Stimulated activated CD8-positive, alpha-beta memory T cell treated with anti-CD3 and anti-CD28 coated beads, Interleukin-4, amount 100 ng/mL, for 1 hour (primary cell): ENCODE measurements at regions not wholly inside any gene's neighbourhood (a gene's known extent, or its start where the extent isn't known, plus 50 kb on each side); places are given as distances from the start of the nearest gene placed in this dataset.

Source experiments
- DNase-seq, 2 donors: peaks; one replicate each; pipeline ENCODE4 v3.0.0-alpha.2; 2020; ENCODE audit warnings: low read depth in 2 of 2, low spot score in 1 of 2

DNA sequence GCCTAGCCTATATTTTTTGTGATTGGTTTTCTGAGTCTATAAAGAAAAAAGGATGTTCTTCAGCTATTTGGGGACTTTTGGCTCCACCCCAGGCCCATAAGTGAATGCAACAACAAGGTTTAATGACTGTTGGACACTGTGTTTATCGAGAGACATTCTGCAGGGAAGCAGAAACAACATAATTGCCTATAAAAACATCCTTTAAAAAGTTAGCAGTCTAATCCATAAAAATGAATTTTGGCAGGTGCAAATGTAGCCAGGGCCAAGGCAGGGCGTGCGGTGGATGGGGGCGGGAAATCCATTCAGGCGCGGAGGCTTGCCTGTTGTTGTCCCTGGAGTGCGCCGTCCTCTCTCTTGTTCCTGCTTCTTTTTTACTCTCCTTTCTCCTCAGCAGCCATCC is 99.3 kb downstream of the PAX1 start:
- DNase-seq, result no peak

DNA sequence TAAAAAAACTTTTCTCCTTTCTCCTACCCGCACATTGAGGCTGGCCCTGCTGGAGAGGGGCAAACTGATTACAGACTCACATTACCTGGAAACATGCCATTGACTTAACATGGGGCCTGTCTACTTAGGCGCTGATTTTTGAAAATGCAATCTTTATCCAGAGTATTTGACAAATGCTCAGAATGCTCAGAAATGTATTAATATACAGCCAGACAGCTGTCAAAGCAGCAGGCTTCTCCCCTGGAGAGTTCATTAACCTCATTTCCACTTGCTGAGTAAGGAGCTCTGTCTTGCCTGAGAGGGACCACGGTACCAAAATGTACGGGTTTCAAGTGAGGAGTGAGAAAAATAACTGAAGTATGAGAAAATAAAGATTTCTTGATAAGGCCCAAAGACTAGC is 95.7 kb downstream of the PAX1 start:
- no peak for DNase-seq

DNA sequence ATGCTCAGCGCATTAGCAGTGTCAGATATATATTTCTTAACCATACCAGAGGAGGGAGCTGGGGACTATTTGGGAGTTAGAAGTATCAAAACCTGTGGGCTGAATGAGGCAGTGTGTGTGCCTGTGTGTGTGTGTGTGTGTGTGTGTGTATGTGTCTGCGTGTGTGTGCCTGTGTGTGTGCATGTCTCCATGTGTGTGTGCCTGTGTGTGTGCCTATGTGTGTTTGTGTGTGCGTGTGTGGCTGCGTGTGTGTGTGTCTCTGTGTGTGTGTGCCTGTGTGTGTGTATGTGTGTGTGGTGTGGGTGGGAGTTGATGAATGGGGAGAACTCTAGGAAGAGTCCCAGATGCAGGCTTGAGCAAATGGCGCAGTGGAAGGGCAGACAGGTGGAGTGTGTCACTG is 92.9 kb downstream of the PAX1 start:
- DNase-seq, result no peak

DNA sequence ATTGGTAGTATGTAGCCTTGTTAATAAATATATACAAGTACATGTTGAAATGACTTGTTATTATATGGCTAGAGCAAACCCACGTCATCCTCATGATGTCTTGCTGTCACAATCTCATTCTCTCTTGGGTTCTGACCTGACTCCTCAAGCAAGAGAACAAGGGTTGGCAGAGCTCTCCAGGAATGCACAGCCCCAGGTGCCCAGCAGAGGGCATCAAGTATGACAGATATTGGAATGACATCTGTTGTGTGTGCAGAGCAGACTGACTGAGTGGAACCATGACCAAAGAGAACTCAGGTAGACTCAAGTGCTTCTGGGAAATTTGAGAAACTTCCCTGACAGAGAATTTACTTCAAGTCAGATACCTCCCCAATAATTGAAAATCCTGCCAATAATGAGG is 90.6 kb downstream of the PAX1 start:
- no peak for DNase-seq

- no peak for DNase-seq
These were observed 82.6 kb downstream of the PAX1 start for GRCh38 chr20:21788082-21788481.

- no peak for DNase-seq
These were observed 76.1 kb downstream of the PAX1 start for GRCh38 chr20:21781446-21782075.

DNA sequence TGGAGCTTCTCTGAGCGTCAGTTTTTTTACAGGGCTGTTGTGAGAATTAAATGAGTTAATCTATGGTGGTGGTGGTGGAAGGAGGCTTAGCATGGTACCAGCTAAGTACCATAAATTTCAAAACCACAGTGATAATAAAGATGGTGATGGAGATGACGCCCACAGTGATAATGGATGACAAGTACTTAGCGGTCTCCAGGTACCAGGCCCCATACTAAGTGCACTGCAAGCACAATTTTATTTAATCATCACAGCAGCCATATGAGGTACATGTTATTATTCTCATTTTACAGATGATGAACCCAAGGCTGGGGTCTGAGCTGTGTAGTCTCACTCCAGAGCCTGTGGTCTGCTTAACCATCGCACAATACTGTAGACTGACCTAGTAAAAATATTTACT is 75.1 kb downstream of the PAX1 start:
- no peak for DNase-seq
